Endothelial cell of umbilical vein (primary cell): ENCODE measurements at regions not wholly inside any gene's neighbourhood (a gene's known extent, or its start where the extent isn't known, plus 50 kb on each side); places are given as distances from the start of the nearest gene placed in this dataset.
"Not testable (repeated sequence)": the region's sequence is repeated elsewhere in the genome, so short reads cannot be mapped to it uniquely, and the experiment has no call there.

Experiments used
- EZH2 ChIP-seq: IDR thresholded peaks from 2 replicates; pipeline ENCODE4 v1.6.1; 2012; ENCODE audit warnings: borderline replicate concordance, low read depth, mild to moderate bottlenecking, moderate library complexity, low read length, inconsistent platforms; ENCODE audit not compliant: severe bottlenecking
- FOS ChIP-seq: IDR thresholded peaks from 2 replicates; pipeline ENCODE4 v1.6.1; 2011; ENCODE audit warnings: mild to moderate bottlenecking, low read length, moderate library complexity, borderline replicate concordance; ENCODE audit not compliant: insufficient read depth
- MAX ChIP-seq: IDR thresholded peaks from 2 replicates; pipeline ENCODE4 v1.6.1; 2011; ENCODE audit not compliant: insufficient read depth, insufficient read length
- MYC ChIP-seq: IDR thresholded peaks from one replicate; pipeline ENCODE4 v1.6.1; 2011; ENCODE audit warnings: mild to moderate bottlenecking, low read depth, low read length
- POLR2A ChIP-seq: IDR thresholded peaks from 2 replicates; pipeline ENCODE4 v1.6.1; 2012; ENCODE audit warnings: low read depth, mild to moderate bottlenecking, control low read depth, low read length
- POLR2AphosphoS5 ChIP-seq: IDR thresholded peaks from 2 replicates; pipeline ENCODE4 v1.6.1; 2012; ENCODE audit warnings: low read depth, mild to moderate bottlenecking, control low read depth, low read length, moderate library complexity; ENCODE audit not compliant: insufficient read depth
- TF ChIP-seq, protein P1 (sequence below), 2 donors: IDR thresholded peaks; 1 replicate in 1 of 2; 2 replicates in 1 of 2; pipeline ENCODE4 v1.5.1; 2011; ENCODE audit warnings: low read length in 2 of 2, mild to moderate bottlenecking in 2 of 2, moderate library complexity in 2 of 2, control low read depth in 1 of 2, inconsistent platforms in 1 of 2, low read depth in 1 of 2; ENCODE audit not compliant: insufficient read depth in 1 of 2; ENCODE audit errors: extremely low read depth in 1 of 2

DNA sequence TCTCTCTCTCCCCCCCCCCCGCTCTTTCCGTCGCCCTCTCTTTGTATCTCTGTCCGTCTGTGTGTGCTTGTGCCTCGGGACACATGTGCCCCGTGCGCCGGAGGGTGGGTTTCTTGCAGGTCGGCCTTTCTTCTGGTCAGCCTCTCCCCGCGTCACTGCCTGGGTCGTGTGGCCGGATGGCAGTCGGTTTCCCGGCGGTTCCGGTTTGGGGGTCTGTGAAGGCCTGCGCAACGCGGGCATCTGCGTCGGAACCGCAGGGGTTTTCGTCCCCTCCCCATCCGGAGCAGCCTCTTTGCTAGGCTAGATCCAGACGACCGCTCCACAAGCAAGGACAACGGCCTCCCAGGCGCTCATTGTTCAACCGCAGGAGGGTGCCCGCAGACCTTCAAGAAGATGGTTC is 1398.6 kb upstream of the PCDH10 start:
- TF ChIP-seq, protein P1, sequence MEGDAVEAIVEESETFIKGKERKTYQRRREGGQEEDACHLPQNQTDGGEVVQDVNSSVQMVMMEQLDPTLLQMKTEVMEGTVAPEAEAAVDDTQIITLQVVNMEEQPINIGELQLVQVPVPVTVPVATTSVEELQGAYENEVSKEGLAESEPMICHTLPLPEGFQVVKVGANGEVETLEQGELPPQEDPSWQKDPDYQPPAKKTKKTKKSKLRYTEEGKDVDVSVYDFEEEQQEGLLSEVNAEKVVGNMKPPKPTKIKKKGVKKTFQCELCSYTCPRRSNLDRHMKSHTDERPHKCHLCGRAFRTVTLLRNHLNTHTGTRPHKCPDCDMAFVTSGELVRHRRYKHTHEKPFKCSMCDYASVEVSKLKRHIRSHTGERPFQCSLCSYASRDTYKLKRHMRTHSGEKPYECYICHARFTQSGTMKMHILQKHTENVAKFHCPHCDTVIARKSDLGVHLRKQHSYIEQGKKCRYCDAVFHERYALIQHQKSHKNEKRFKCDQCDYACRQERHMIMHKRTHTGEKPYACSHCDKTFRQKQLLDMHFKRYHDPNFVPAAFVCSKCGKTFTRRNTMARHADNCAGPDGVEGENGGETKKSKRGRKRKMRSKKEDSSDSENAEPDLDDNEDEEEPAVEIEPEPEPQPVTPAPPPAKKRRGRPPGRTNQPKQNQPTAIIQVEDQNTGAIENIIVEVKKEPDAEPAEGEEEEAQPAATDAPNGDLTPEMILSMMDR (IDR thresholded peaks at IDR 0.05; ENCODE audit: extremely low read depth in 1 of 2, insufficient read depth in 1 of 2, low read depth in 1 of 2, low read length in 2 of 2) = not testable (repeated sequence)
- TF ChIP-seq FOS, MAX, POLR2A, EZH2, POLR2AphosphoS5, MYC: not testable (repeated sequence)
